ENCODE measurements at regions not wholly inside any gene's neighbourhood (a gene's known extent, or its start where the extent isn't known, plus 50 kb on each side); places are given as distances from the start of the nearest gene placed in this dataset.

- H3K4me2 ChIP-seq (ENCODE audit: insufficient read depth, insufficient read length, low read length), result no peak overlapping the region
- H3T11ph ChIP-seq (ENCODE audit: low read length), result no peak overlapping the region
- no peak overlapping the region for H2BK120ac ChIP-seq (ENCODE audit: low read depth, low read length, poor library complexity, severe bottlenecking)
- H3K27ac ChIP-seq (ENCODE audit: insufficient read length, low read depth, low read length), result no peak overlapping the region
- H3K9ac ChIP-seq (ENCODE audit: extremely low read depth, insufficient read length, low read length), result no peak overlapping the region
- Mint-ChIP-seq H3K36me3 (ENCODE audit: insufficient read depth in 1 of 3, low read depth in 3 of 3) (no peaks in the 10 kb centered on the region), H3K27ac (no peak overlapping the region), H3K4me3 (no peak overlapping the region), H3K9me3 (no peaks in the 10 kb centered on the region), H3K4me1 (no peaks in the 10 kb centered on the region), H3K27me3 (ENCODE audit: low read depth) (no peaks in the 10 kb centered on the region)
- no peaks in the 10 kb centered on the region for H3K79me2 ChIP-seq (ENCODE audit: insufficient read depth, low read length)
- no peaks in the 10 kb centered on the region for H4K20me1 ChIP-seq (ENCODE audit: control insufficient read depth, insufficient read depth, insufficient read length)
- H4K5ac ChIP-seq (ENCODE audit: insufficient read length, low read depth, low read length), result no peak overlapping the region
- no CpG with 5 or more reads among the region's 2 CpGs for WGBS (ENCODE audit: extremely low coverage, insufficient read length, low lambda C conversion rate)
- H3K23ac ChIP-seq (ENCODE audit: insufficient read length, low read depth, low read length), result no peak overlapping the region
- H3K27me3 ChIP-seq (ENCODE audit: insufficient read depth, low read length), result no peaks in the 10 kb centered on the region
- no peak overlapping the region for H3K56ac ChIP-seq (ENCODE audit: insufficient read length, low read depth, low read length)
- H4K91ac ChIP-seq (ENCODE audit: insufficient read length, low read depth, low read length), result no peak overlapping the region
- no peaks in the 10 kb centered on the region for H3K79me1 ChIP-seq (ENCODE audit: insufficient read depth, low read depth, low read length, poor library complexity, severe bottlenecking)
- no peak overlapping the region for H3K14ac ChIP-seq (ENCODE audit: insufficient read depth, low read length)
- H2BK12ac ChIP-seq (ENCODE audit: insufficient read length, low read depth, low read length), result no peak overlapping the region
- no peak overlapping the region for H4K8ac ChIP-seq (replicated peaks; ENCODE audit: insufficient read length, low read depth, low read length)
- no peaks in the 10 kb centered on the region for H3K9me3 ChIP-seq (ENCODE audit: control insufficient read depth, low read depth, low read length)
- H3K4me1 ChIP-seq (ENCODE audit: insufficient read depth, low read length), result no peaks in the 10 kb centered on the region
- no peaks in the 10 kb centered on the region for H3K23me2 ChIP-seq (ENCODE audit: insufficient read length, low read depth, low read length, poor library complexity, severe bottlenecking)
- TF ChIP-seq CTCF (conservative IDR thresholded peaks at IDR 0.05), result no peak
- no peak overlapping the region for H2AFZ ChIP-seq (ENCODE audit: low read length)
- no peak overlapping the region for H2BK5ac ChIP-seq (ENCODE audit: insufficient read length, low read length)
- no peak overlapping the region for H3K4ac ChIP-seq (ENCODE audit: low read depth, low read length)
- no peak overlapping the region for H2BK20ac ChIP-seq (ENCODE audit: low read depth, low read length, poor library complexity, severe bottlenecking)
- DNase-seq, result no peak
- H3K18ac ChIP-seq (ENCODE audit: insufficient read length, low read depth, low read length), result no peak overlapping the region
- H2BK15ac ChIP-seq (ENCODE audit: low read depth, low read length), result no peak overlapping the region
- no peak overlapping the region for H2AK5ac ChIP-seq (ENCODE audit: insufficient read length, low read length)
Measured at GRCh38 chr9:108521063-108521590, 334.7 kb downstream of the ACTL7B start.
